Liver (tissue), 3 donors: ENCODE measurements at regions not wholly inside any gene's neighbourhood (a gene's known extent, or its start where the extent isn't known, plus 50 kb on each side); places are given as distances from the start of the nearest gene placed in this dataset.

Experiments
- FOXA1 ChIP-seq: IDR thresholded peaks from 2 replicates; pipeline ENCODE4 v1.6.1; 2016; ENCODE audit warnings: antibody characterized with exemption
- GABPA ChIP-seq, 2 donors: IDR thresholded peaks in 1 of 2; conservative IDR thresholded peaks in 1 of 2; 2 replicates each; pipeline ENCODE4 v1.6.1; 2016; ENCODE audit warnings: antibody characterized with exemption in 2 of 2, mild to moderate bottlenecking in 1 of 2, moderate library complexity in 1 of 2
- HNF4A ChIP-seq, 2 donors: conservative IDR thresholded peaks; 2 replicates each; pipeline ENCODE4 v1.6.1; 2016; ENCODE audit warnings: antibody characterized with exemption in 2 of 2, mild to moderate bottlenecking in 2 of 2
- JUND ChIP-seq, 2 donors: IDR thresholded peaks; 2 replicates each; pipeline ENCODE4 v1.6.1; 2016; ENCODE audit warnings: antibody characterized with exemption in 2 of 2
- NR2F2 ChIP-seq: IDR thresholded peaks from 2 replicates; pipeline ENCODE4 v1.6.1; 2016; ENCODE audit warnings: antibody characterized with exemption
- RAD21 ChIP-seq, 2 donors: IDR thresholded peaks; 2 replicates each; pipeline ENCODE4 v1.6.1; 2016; ENCODE audit warnings: antibody characterized with exemption in 2 of 2, mild to moderate bottlenecking in 2 of 2
- SP1 ChIP-seq: IDR thresholded peaks from 2 replicates; pipeline ENCODE4 v1.6.1; 2018; ENCODE audit warnings: antibody characterized with exemption, mild to moderate bottlenecking
- TAF1 ChIP-seq: conservative IDR thresholded peaks from 2 replicates; pipeline ENCODE4 v1.6.1; 2016; ENCODE audit warnings: antibody characterized with exemption, mild to moderate bottlenecking
- YY1 ChIP-seq: IDR thresholded peaks from 2 replicates; pipeline ENCODE4 v1.6.1; 2016; ENCODE audit warnings: antibody characterized with exemption, mild to moderate bottlenecking
- TF ChIP-seq, protein P1 (sequence below): fragments of 150-350 bp; IDR thresholded peaks from 2 replicates; pipeline ENCODE4 v1.5.1; 2017; ENCODE audit warnings: improper control_type of control experiment, low read depth, low read length; ENCODE audit not compliant: missing input control
- TF ChIP-seq, protein P2 (sequence below): IDR thresholded peaks from 2 replicates; pipeline ENCODE4 v1.6.1; 2016; ENCODE audit warnings: antibody characterized with exemption
- TF ChIP-seq, protein P3 (sequence below): IDR thresholded peaks from 2 replicates; pipeline ENCODE4 v1.6.1; 2016; ENCODE audit warnings: antibody characterized with exemption, mild to moderate bottlenecking
- TF ChIP-seq, protein P4 (sequence below): IDR thresholded peaks from 2 replicates; pipeline ENCODE4 v1.6.1; 2016; ENCODE audit warnings: antibody characterized with exemption
- donor health status: healthy.
- donor health status: healthy.

DNA sequence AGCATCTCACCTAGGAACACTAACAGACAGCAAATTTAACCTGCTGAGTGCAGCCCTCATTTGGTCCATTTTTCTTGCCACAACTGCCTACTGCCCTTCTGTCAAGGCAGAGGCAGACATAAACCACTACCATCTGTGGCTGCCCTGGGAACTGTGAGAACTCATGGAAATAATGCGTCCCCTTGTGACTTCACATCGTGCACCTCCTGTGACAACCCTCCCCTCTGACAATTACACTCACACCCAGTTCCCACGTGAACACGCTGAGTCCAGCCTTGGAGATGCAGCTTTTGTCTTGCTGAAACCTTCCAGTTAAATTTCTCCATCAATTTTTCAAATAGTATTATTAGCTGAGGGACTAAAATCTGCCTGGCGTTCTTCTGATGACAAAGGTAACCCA is 193.1 kb upstream of the KLF14 start:
- TF ChIP-seq, protein P1, sequence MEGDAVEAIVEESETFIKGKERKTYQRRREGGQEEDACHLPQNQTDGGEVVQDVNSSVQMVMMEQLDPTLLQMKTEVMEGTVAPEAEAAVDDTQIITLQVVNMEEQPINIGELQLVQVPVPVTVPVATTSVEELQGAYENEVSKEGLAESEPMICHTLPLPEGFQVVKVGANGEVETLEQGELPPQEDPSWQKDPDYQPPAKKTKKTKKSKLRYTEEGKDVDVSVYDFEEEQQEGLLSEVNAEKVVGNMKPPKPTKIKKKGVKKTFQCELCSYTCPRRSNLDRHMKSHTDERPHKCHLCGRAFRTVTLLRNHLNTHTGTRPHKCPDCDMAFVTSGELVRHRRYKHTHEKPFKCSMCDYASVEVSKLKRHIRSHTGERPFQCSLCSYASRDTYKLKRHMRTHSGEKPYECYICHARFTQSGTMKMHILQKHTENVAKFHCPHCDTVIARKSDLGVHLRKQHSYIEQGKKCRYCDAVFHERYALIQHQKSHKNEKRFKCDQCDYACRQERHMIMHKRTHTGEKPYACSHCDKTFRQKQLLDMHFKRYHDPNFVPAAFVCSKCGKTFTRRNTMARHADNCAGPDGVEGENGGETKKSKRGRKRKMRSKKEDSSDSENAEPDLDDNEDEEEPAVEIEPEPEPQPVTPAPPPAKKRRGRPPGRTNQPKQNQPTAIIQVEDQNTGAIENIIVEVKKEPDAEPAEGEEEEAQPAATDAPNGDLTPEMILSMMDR = no peak
- TF ChIP-seq, protein P2, sequence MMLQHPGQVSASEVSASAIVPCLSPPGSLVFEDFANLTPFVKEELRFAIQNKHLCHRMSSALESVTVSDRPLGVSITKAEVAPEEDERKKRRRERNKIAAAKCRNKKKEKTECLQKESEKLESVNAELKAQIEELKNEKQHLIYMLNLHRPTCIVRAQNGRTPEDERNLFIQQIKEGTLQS = no peak
- TF ChIP-seq JUND (IDR thresholded peaks at IDR 0.05) (no peak), FOXA1 (no peak), YY1 (no peak), GABPA (IDR thresholded peaks at IDR 0.05 in 1 of 2, conservative IDR thresholded peaks at IDR 0.05 in 1 of 2) (no peak), TAF1 (no peak), RAD21 (IDR thresholded peaks at IDR 0.05) (no peak), SP1 (no peak), NR2F2 (no peak), HNF4A (conservative IDR thresholded peaks at IDR 0.05) (no peak)
- TF ChIP-seq, protein P3, sequence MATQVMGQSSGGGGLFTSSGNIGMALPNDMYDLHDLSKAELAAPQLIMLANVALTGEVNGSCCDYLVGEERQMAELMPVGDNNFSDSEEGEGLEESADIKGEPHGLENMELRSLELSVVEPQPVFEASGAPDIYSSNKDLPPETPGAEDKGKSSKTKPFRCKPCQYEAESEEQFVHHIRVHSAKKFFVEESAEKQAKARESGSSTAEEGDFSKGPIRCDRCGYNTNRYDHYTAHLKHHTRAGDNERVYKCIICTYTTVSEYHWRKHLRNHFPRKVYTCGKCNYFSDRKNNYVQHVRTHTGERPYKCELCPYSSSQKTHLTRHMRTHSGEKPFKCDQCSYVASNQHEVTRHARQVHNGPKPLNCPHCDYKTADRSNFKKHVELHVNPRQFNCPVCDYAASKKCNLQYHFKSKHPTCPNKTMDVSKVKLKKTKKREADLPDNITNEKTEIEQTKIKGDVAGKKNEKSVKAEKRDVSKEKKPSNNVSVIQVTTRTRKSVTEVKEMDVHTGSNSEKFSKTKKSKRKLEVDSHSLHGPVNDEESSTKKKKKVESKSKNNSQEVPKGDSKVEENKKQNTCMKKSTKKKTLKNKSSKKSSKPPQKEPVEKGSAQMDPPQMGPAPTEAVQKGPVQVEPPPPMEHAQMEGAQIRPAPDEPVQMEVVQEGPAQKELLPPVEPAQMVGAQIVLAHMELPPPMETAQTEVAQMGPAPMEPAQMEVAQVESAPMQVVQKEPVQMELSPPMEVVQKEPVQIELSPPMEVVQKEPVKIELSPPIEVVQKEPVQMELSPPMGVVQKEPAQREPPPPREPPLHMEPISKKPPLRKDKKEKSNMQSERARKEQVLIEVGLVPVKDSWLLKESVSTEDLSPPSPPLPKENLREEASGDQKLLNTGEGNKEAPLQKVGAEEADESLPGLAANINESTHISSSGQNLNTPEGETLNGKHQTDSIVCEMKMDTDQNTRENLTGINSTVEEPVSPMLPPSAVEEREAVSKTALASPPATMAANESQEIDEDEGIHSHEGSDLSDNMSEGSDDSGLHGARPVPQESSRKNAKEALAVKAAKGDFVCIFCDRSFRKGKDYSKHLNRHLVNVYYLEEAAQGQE = no peak
- TF ChIP-seq, protein P4, sequence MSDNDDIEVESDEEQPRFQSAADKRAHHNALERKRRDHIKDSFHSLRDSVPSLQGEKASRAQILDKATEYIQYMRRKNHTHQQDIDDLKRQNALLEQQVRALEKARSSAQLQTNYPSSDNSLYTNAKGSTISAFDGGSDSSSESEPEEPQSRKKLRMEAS = no peak
